Hepatocyte (in vitro differentiated cells): ENCODE measurements at regions not wholly inside any gene's neighbourhood (a gene's known extent, or its start where the extent isn't known, plus 50 kb on each side); places are given as distances from the start of the nearest gene placed in this dataset.

Experiments
- DNase-seq: peaks from one replicate; pipeline ENCODE4 v3.0.0-alpha.2; 2016; ENCODE audit warnings: low spot score
- H2AFZ ChIP-seq: fragments of 200-600 bp; sonication (generic); 2 replicates; pipeline ENCODE4 v1.6.0; 2016; ENCODE audit warnings: antibody characterized with exemption, mild to moderate bottlenecking
- H3K27ac ChIP-seq: fragments of 200-600 bp; sonication (generic); 2 replicates; pipeline ENCODE4 v1.5.1; 2016; ENCODE audit warnings: mild to moderate bottlenecking
- H3K27me3 ChIP-seq: fragments of 200-600 bp; sonication (generic); 2 replicates; pipeline ENCODE4 v1.6.1; 2016
- H3K36me3 ChIP-seq: fragments of 200-600 bp; sonication (generic); replicated peaks from 2 replicates; pipeline ENCODE4 v1.5.1; 2016; ENCODE audit warnings: low read depth; ENCODE audit not compliant: insufficient read depth
- H3K4me1 ChIP-seq: fragments of 200-600 bp; sonication (generic); 2 replicates; pipeline ENCODE4 v1.5.1; 2016; ENCODE audit warnings: mild to moderate bottlenecking, moderate library complexity; ENCODE audit not compliant: insufficient read depth
- H3K4me2 ChIP-seq: fragments of 200-600 bp; sonication (generic); 2 replicates; pipeline ENCODE4 v1.6.0; 2016
- H3K4me3 ChIP-seq: fragments of 200-600 bp; sonication (generic); 2 replicates; pipeline ENCODE4 v1.5.1; 2016; ENCODE audit warnings: mild to moderate bottlenecking
- H3K79me2 ChIP-seq: fragments of 200-600 bp; sonication (generic); 2 replicates; pipeline ENCODE4 v1.6.0; 2017; ENCODE audit warnings: mild to moderate bottlenecking
- H3K9me2 ChIP-seq: fragments of 200-600 bp; sonication (generic); replicated peaks from 2 replicates; pipeline ENCODE4 v1.6.0; 2017; ENCODE audit warnings: mild to moderate bottlenecking; ENCODE audit not compliant: insufficient read depth
- H3K9me3 ChIP-seq: fragments of 200-600 bp; sonication (generic); 2 replicates; pipeline ENCODE4 v1.5.1; 2016; ENCODE audit warnings: low read depth, mild to moderate bottlenecking
- H4K20me1 ChIP-seq: fragments of 200-600 bp; sonication (generic); 2 replicates; pipeline ENCODE4 v1.6.0; 2016; ENCODE audit warnings: mild to moderate bottlenecking; ENCODE audit not compliant: insufficient read depth, poor library complexity, severe bottlenecking
- CTCF ChIP-seq: fragments of 200-600 bp; sonication (generic); IDR thresholded peaks from 2 replicates; pipeline ENCODE4 v1.5.1; 2016; ENCODE audit warnings: antibody characterized with exemption, mild to moderate bottlenecking; ENCODE audit not compliant: poor library complexity
- EZH2 ChIP-seq: fragments of 200-600 bp; sonication (generic); IDR thresholded peaks from 2 replicates; pipeline ENCODE4 v1.6.1; 2016; ENCODE audit warnings: antibody characterized with exemption, mild to moderate bottlenecking, borderline replicate concordance
- EZH2phosphoT487 ChIP-seq: fragments of 200-600 bp; sonication (generic); IDR thresholded peaks from one replicate; pipeline ENCODE4 v1.6.1; 2018; ENCODE audit warnings: antibody characterized with exemption, mild to moderate bottlenecking, low read depth, moderate library complexity; ENCODE audit not compliant: unreplicated experiment, severe bottlenecking
- WGBS: methylation state at CpG from one replicate; pipeline ENCODE4 v1.1.6; 2016; ENCODE audit warnings: low lambda C conversion rate; ENCODE audit errors: missing lambda C conversion rate; 5-methylcytosine and 5-hydroxymethylcytosine counted together

DNA sequence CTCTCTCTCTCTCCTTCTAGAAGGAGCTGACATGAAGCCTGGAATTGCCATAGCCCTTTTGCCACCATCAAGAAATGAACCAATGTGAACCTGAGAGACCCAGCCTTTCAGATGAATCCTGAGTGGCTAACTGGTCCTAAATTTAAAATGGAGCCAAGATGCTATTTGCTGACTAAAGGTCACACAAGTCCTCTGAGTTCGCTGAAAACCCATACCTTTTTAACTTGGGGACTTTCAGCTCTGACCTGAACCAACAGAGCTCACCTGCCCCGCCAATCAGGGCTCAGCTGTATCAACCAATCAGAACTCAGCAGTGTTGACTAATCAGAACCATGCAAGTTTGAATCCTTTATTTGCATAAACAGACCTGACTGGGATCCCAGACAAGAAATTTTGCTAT, 70.3 kb upstream of the MDM1 start:
- Histone ChIP-seq H3K9me3 (no peaks in the 10 kb centered on the region), H2AFZ (no peak overlapping the region), H3K4me3 (no peak overlapping the region), H3K36me3 (no peaks in the 10 kb centered on the region), H3K4me2 (no peak overlapping the region), H3K79me2 (no peaks in the 10 kb centered on the region), H3K27ac (no peak overlapping the region), H3K4me1 (peaks cover 11% of the 10 kb centered on the region), H4K20me1 (no peaks in the 10 kb centered on the region), H3K27me3 (no peaks in the 10 kb centered on the region), H3K9me2 (no peaks in the 10 kb centered on the region)
- 96% methylated on average over 2 of the region's 2 CpGs for WGBS
- DNase-seq: no peak
- TF ChIP-seq CTCF (no peak), EZH2 (no peak), EZH2phosphoT487 (no peak)

DNA sequence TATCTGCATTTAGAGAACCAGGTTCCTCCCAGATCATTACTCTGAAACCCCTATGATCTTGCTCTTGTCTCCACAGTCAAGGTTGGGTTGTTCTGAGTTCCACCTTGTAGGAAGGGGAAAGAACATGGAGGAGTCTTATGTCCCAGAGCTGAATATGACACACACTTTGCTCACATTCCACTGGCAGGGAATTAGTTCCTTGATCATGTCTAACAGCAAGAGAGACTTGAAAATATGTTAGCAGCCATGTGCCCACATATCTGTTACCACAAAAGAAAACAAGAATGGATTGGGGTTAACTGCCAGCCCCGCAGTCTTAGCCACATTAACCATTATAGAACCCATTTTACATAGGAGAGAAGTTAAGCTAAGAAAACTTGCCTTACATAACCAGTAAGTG, 71.1 kb upstream of the MDM1 start:
- H3K4me3 ChIP-seq: no peak overlapping the region
- peaks cover 11% of the 10 kb centered on the region for H3K4me1 ChIP-seq
- H3K27me3 ChIP-seq: no peaks in the 10 kb centered on the region
- WGBS: 94% methylated on average over 1 of the region's 1 CpG
- no peaks in the 10 kb centered on the region for H3K36me3 ChIP-seq
- no peaks in the 10 kb centered on the region for H3K9me3 ChIP-seq
- H3K27ac ChIP-seq: no peak overlapping the region
- H2AFZ ChIP-seq: no peak overlapping the region
- no peaks in the 10 kb centered on the region for H4K20me1 ChIP-seq
- H3K4me2 ChIP-seq: no peak overlapping the region
- H3K79me2 ChIP-seq: no peaks in the 10 kb centered on the region
- no peak for DNase-seq
- H3K9me2 ChIP-seq: no peaks in the 10 kb centered on the region
- TF ChIP-seq EZH2 (no peak), CTCF (no peak), EZH2phosphoT487 (no peak)

DNA sequence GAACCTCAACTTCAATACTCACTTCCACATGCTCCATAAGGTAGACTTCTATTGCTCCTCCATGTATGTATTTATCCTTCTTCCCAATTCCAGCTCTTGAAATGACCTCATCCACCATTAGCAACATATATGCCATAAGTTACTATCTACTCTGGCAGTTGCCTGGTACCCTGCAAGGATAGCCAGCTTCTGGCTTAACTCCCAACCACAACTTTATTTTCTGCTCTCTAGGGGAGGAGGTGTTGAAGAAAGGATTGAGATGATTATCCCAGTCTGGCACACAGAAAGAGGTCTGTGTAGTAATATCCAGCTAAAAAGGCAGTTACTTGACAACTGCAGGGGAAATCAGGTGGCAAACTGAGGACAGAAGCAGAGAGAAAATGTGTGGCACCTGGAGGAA, 71.5 kb upstream of the MDM1 start:
- no peak overlapping the region for H3K27ac ChIP-seq
- H3K36me3 ChIP-seq: no peaks in the 10 kb centered on the region
- no peaks in the 10 kb centered on the region for H3K9me3 ChIP-seq
- TF ChIP-seq CTCF (no peak), EZH2phosphoT487 (no peak), EZH2 (no peak)
- H4K20me1 ChIP-seq: no peaks in the 10 kb centered on the region
- no peaks in the 10 kb centered on the region for H3K79me2 ChIP-seq
- H3K9me2 ChIP-seq: no peaks in the 10 kb centered on the region
- H2AFZ ChIP-seq: no peak overlapping the region
- H3K4me1 ChIP-seq: peaks cover 11% of the 10 kb centered on the region
- H3K4me3 ChIP-seq: no peak overlapping the region
- H3K4me2 ChIP-seq: no peak overlapping the region
- no peaks in the 10 kb centered on the region for H3K27me3 ChIP-seq
- no peak for DNase-seq

DNA sequence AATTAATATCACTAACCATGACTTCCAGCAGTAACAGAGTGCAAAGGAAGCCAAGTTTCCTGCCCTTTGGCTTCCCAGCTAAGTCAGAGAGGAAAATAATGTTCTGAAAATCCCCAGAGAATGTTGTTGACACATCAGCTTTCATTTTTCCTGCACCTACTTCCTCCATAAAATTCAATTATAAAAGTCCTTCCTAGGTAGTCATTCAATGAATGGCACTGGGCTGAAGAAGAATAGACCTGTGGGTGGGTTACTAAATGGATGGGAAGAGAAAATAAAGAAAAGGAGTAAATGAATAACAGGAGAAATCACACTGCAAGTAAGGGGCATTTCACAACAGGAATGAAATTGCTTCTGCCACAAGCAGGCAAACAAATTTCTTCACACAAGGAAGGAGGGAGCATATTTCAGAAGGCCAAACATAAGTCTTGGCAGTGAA, 73.2 kb upstream of the MDM1 start:
- Histone ChIP-seq H3K9me2 (no peaks in the 10 kb centered on the region), H4K20me1 (no peaks in the 10 kb centered on the region), H2AFZ (no peak overlapping the region), H3K4me2 (no peak overlapping the region), H3K4me3 (no peak overlapping the region), H3K27me3 (no peaks in the 10 kb centered on the region), H3K79me2 (no peaks in the 10 kb centered on the region), H3K9me3 (no peaks in the 10 kb centered on the region), H3K4me1 (peaks cover 11% of the 10 kb centered on the region), H3K36me3 (no peaks in the 10 kb centered on the region), H3K27ac (peak overlapping the region; percentile 8)
- DNase-seq: no peak
- TF ChIP-seq EZH2phosphoT487 (no peak), EZH2 (no peak), CTCF (no peak)
